ENCODE measurements at regions not wholly inside any gene's neighbourhood (a gene's known extent, or its start where the extent isn't known, plus 50 kb on each side); places are given as distances from the start of the nearest gene placed in this dataset.

DNA sequence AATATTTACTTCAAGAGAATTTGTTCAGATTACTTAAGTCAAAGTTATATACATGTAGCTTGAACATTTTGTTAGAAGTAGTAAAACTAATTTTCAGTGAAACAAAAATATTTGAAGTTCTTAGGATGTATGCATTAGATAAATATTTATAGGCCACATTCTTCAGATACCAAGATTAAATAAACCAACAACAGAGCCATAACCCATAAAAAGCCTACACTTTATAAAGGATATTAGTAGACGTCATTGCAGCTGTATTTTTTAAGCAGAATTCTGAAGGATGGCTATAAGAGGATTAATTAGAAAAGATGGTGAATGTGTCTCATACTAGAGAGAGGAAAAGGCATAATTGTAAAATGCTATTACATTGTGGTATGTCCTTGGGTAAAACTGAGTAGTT is 449.7 kb upstream of the ALCAM start:
- TF ChIP-seq ZNF274 (IDR thresholded peaks at IDR 0.05; ENCODE audit: low read depth, low read length) = no peak
- no peak for TF ChIP-seq SUZ12 (IDR thresholded peaks at IDR 0.05; ENCODE audit: extremely low read depth, insufficient read depth, insufficient read length)
- TF ChIP-seq YY1 (IDR thresholded peaks at IDR 0.05; ENCODE audit: insufficient read depth, insufficient read length) = no peak
